ENCODE measurements at regions not wholly inside any gene's neighbourhood (a gene's known extent, or its start where the extent isn't known, plus 50 kb on each side); places are given as distances from the start of the nearest gene placed in this dataset.

GRCh38 chr9:78539188-78539587 lies 242.3 kb downstream of the PSAT1 start:
- Mint-ChIP-seq H3K9me3 (ENCODE audit: low read depth) (no peaks in the 10 kb centered on the region), H3K27ac (no peak overlapping the region), H3K4me3 (no peak overlapping the region), H3K36me3 (no peaks in the 10 kb centered on the region), H3K27me3 (no peaks in the 10 kb centered on the region), H3K4me1 (no peaks in the 10 kb centered on the region)
- ATAC-seq (no peak), DNase-seq (no peak)
- CTCF ChIA-PET = no interaction called here

- no peaks in the 10 kb centered on the region for H3K4me1 Mint-ChIP-seq
- H3K9me3 Mint-ChIP-seq (ENCODE audit: low read depth) = no peaks in the 10 kb centered on the region
- DNase-seq (no peak), ATAC-seq (no peak)
- CTCF ChIA-PET = no interaction called here
- H3K27me3 Mint-ChIP-seq = no peaks in the 10 kb centered on the region
- H3K4me3 Mint-ChIP-seq = no peak overlapping the region
- H3K27ac Mint-ChIP-seq = no peak overlapping the region
- H3K36me3 Mint-ChIP-seq = no peaks in the 10 kb centered on the region
These were observed 243.0 kb downstream of the PSAT1 start for GRCh38 chr9:78539904-78540303.

- H3K36me3 Mint-ChIP-seq = no peaks in the 10 kb centered on the region
- H3K4me3 Mint-ChIP-seq = no peak overlapping the region
- CTCF ChIA-PET = no interaction called here
- H3K9me3 Mint-ChIP-seq (ENCODE audit: low read depth) = peaks cover 2% of the 10 kb centered on the region
- no peaks in the 10 kb centered on the region for H3K27me3 Mint-ChIP-seq
- DNase-seq (no peak), ATAC-seq (no peak)
- no peaks in the 10 kb centered on the region for H3K4me1 Mint-ChIP-seq
- H3K27ac Mint-ChIP-seq = no peak overlapping the region
These were observed 245.0 kb downstream of the PSAT1 start for GRCh38 chr9:78541868-78542443.

DNA sequence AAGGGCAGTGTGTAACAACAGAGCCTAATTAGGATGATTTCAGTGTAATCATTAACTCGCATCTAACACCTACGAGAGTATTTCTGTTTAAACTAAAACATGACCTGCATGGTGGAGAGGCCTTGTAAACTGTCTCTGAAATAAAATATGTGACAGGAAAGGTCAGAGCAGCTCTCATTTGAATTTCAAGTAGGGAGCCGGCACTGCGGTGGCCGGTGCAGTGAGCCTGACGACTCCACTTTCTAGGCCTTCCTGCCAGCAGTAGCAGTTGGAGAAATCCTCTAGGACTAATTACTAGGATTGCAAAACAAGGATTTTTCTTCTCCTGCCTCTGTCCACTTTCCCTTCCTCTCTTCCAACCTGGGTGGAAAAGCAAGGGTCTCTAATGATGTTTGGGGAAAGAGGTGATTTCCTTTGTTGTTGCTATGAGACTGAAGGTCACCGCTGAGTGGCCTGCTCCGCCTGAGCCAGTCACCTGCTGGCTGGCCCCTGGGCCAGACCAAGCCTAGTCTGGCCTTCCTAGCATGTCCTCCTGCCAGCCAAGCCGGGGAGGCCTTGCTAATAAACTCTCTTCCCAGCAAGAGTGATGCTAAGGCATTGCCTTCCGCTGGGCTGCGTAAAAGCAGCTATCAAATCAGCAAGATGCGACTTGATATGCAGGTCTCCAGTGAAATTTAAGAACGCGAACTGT lies 245.7 kb downstream of the PSAT1 start:
- DNase-seq = no peak
- H3K27ac Mint-ChIP-seq = no peak overlapping the region
- H3K36me3 Mint-ChIP-seq = no peaks in the 10 kb centered on the region
- no peaks in the 10 kb centered on the region for H3K27me3 Mint-ChIP-seq
- H3K4me1 Mint-ChIP-seq = no peaks in the 10 kb centered on the region
- ATAC-seq = no peak
- CTCF ChIA-PET = no interaction called here
- peaks cover 2% of the 10 kb centered on the region for H3K9me3 Mint-ChIP-seq (ENCODE audit: low read depth)
- no peak overlapping the region for H3K4me3 Mint-ChIP-seq

- ATAC-seq (no peak), DNase-seq (no peak)
- H3K4me3 Mint-ChIP-seq = no peak overlapping the region
- no peaks in the 10 kb centered on the region for H3K4me1 Mint-ChIP-seq
- CTCF ChIA-PET = no interaction called here
- peaks cover 2% of the 10 kb centered on the region for H3K9me3 Mint-ChIP-seq (ENCODE audit: low read depth)
- no peaks in the 10 kb centered on the region for H3K27me3 Mint-ChIP-seq
- no peak overlapping the region for H3K27ac Mint-ChIP-seq
- H3K36me3 Mint-ChIP-seq = no peaks in the 10 kb centered on the region
These were observed 246.4 kb downstream of the PSAT1 start for GRCh38 chr9:78543353-78543752.

GRCh38 chr9:78544230-78544629 lies 247.3 kb downstream of the PSAT1 start:
- Mint-ChIP-seq H3K4me3 (no peak overlapping the region), H3K36me3 (no peaks in the 10 kb centered on the region), H3K27ac (no peak overlapping the region), H3K4me1 (no peaks in the 10 kb centered on the region), H3K9me3 (ENCODE audit: low read depth) (peaks cover 2% of the 10 kb centered on the region), H3K27me3 (no peaks in the 10 kb centered on the region)
- CTCF ChIA-PET = no interaction called here
- no peak for ATAC-seq
- DNase-seq = no peak

GRCh38 chr9:78547831-78548230 lies 250.9 kb downstream of the PSAT1 start:
- CTCF ChIA-PET = no interaction called here
- no peak overlapping the region for H3K4me3 Mint-ChIP-seq
- H3K9me3 Mint-ChIP-seq (ENCODE audit: low read depth) = peaks cover 2% of the 10 kb centered on the region
- H3K36me3 Mint-ChIP-seq = no peaks in the 10 kb centered on the region
- no peaks in the 10 kb centered on the region for H3K27me3 Mint-ChIP-seq
- DNase-seq (no peak), ATAC-seq (no peak)
- H3K4me1 Mint-ChIP-seq = no peaks in the 10 kb centered on the region
- H3K27ac Mint-ChIP-seq = no peak overlapping the region

DNA sequence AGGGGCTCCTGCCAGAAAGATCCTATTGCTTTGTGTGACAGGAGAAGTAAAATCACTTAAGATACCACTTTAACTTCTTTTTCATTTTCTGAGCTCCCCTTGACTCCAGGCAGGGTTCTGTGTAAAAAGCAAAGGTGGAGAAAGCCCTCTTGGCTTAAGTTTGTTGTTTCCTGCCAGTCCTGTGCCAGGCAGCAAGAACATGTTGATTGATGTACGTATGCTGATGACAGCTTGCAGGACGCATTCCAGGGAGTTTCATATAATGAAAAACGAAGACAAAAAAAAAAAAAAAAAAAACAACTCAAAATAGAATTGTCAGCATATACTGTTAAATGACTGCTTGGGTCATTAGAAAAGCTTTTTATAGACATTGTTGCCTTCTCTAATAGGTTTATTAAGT lies 251.7 kb downstream of the PSAT1 start:
- H3K9me3 Mint-ChIP-seq (ENCODE audit: low read depth) = peaks cover 2% of the 10 kb centered on the region
- H3K4me1 Mint-ChIP-seq = no peaks in the 10 kb centered on the region
- no peak for ATAC-seq
- no peak for DNase-seq
- CTCF ChIA-PET = no interaction called here
- no peak overlapping the region for H3K4me3 Mint-ChIP-seq
- no peaks in the 10 kb centered on the region for H3K36me3 Mint-ChIP-seq
- no peak overlapping the region for H3K27ac Mint-ChIP-seq
- H3K27me3 Mint-ChIP-seq = no peaks in the 10 kb centered on the region

GRCh38 chr9:78549711-78550110 lies 252.8 kb downstream of the PSAT1 start:
- Mint-ChIP-seq H3K27ac (no peak overlapping the region), H3K4me3 (no peak overlapping the region), H3K36me3 (no peaks in the 10 kb centered on the region), H3K9me3 (ENCODE audit: low read depth) (peaks cover 2% of the 10 kb centered on the region), H3K4me1 (no peaks in the 10 kb centered on the region), H3K27me3 (no peaks in the 10 kb centered on the region)
- DNase-seq (no peak), ATAC-seq (no peak)
- CTCF ChIA-PET = no interaction called here

GRCh38 chr9:78552802-78553201 lies 255.9 kb downstream of the PSAT1 start:
- ATAC-seq = no peak
- Mint-ChIP-seq H3K4me1 (no peaks in the 10 kb centered on the region), H3K36me3 (no peaks in the 10 kb centered on the region), H3K27me3 (no peaks in the 10 kb centered on the region), H3K27ac (no peak overlapping the region), H3K4me3 (no peak overlapping the region), H3K9me3 (ENCODE audit: low read depth) (no peaks in the 10 kb centered on the region)
- no peak for DNase-seq
- CTCF ChIA-PET = no interaction called here

GRCh38 chr9:78557540-78557939 lies 260.6 kb downstream of the PSAT1 start:
- no peaks in the 10 kb centered on the region for H3K9me3 Mint-ChIP-seq (ENCODE audit: low read depth)
- no peaks in the 10 kb centered on the region for H3K27me3 Mint-ChIP-seq

GRCh38 chr9:78559449-78559885 lies 262.5 kb downstream of the PSAT1 start:
- Mint-ChIP-seq H3K27me3 (no peaks in the 10 kb centered on the region), H3K9me3 (ENCODE audit: low read depth) (no peaks in the 10 kb centered on the region), H3K4me1 (no peaks in the 10 kb centered on the region), H3K36me3 (no peaks in the 10 kb centered on the region), H3K27ac (no peak overlapping the region), H3K4me3 (no peak overlapping the region)
- DNase-seq (no peak), ATAC-seq (no peak)
- CTCF ChIA-PET = no interaction called here

More at GRCh38 chr9:78557540-78557939, 260.6 kb downstream of the PSAT1 start:
- DNase-seq (no peak), ATAC-seq (no peak)
- Mint-ChIP-seq H3K4me1 (no peaks in the 10 kb centered on the region), H3K27ac (no peak overlapping the region), H3K36me3 (no peaks in the 10 kb centered on the region), H3K4me3 (no peak overlapping the region)
- CTCF ChIA-PET = no interaction called here

- H3K9me3 Mint-ChIP-seq (ENCODE audit: low read depth) = no peaks in the 10 kb centered on the region
- DNase-seq (no peak), ATAC-seq (no peak)
- no peaks in the 10 kb centered on the region for H3K36me3 Mint-ChIP-seq
- H3K4me1 Mint-ChIP-seq = no peaks in the 10 kb centered on the region
- H3K27ac Mint-ChIP-seq = no peak overlapping the region
- H3K4me3 Mint-ChIP-seq = no peak overlapping the region
- H3K27me3 Mint-ChIP-seq = no peaks in the 10 kb centered on the region
- CTCF ChIA-PET = no interaction called here
These were observed 265.1 kb downstream of the PSAT1 start for GRCh38 chr9:78562021-78562420.

- CTCF ChIA-PET = no interaction called here
- no peaks in the 10 kb centered on the region for H3K4me1 Mint-ChIP-seq
- H3K36me3 Mint-ChIP-seq = no peaks in the 10 kb centered on the region
- DNase-seq (no peak), ATAC-seq (no peak)
- H3K4me3 Mint-ChIP-seq = no peak overlapping the region
- no peaks in the 10 kb centered on the region for H3K27me3 Mint-ChIP-seq
- no peak overlapping the region for H3K27ac Mint-ChIP-seq
- H3K9me3 Mint-ChIP-seq (ENCODE audit: low read depth) = no peaks in the 10 kb centered on the region
These were observed 266.3 kb downstream of the PSAT1 start for GRCh38 chr9:78563269-78563668.

- CTCF ChIA-PET = no interaction called here
- Mint-ChIP-seq H3K4me1 (no peaks in the 10 kb centered on the region), H3K27me3 (no peaks in the 10 kb centered on the region), H3K27ac (no peak overlapping the region), H3K9me3 (ENCODE audit: low read depth) (no peaks in the 10 kb centered on the region), H3K4me3 (no peak overlapping the region), H3K36me3 (no peaks in the 10 kb centered on the region)
- ATAC-seq (no peak), DNase-seq (no peak)
These were observed 268.6 kb downstream of the PSAT1 start for GRCh38 chr9:78565481-78565880.

Measured in activated CD8-positive, alpha-beta memory T cell treated with anti-CD3 and anti-CD28 coated beads, Interleukin-2, amount 10 ng/mL, durations not matched to agents 7 days and 5 days (primary cell).